ENCODE measurements at regions not wholly inside any gene's neighbourhood (a gene's known extent, or its start where the extent isn't known, plus 50 kb on each side); places are given as distances from the start of the nearest gene placed in this dataset.

- TF ChIP-seq CTCF (CRISPR knock-in tag; IDR thresholded peaks at IDR 0.05) (no peak), POLR2AphosphoS5 (IDR thresholded peaks at IDR 0.05; ENCODE audit: low read depth, low read length) (no peak), UBTF (CRISPR knock-in tag; IDR thresholded peaks at IDR 0.05) (no peak), NFRKB (IDR thresholded peaks at IDR 0.05) (no peak), SP1 (IDR thresholded peaks at IDR 0.05) (no peak), SP1 (CRISPR knock-in tag; IDR thresholded peaks at IDR 0.05) (no peak)
Observed at GRCh38 chr5:26757941-26758340, 280.4 kb downstream of the CDH9 start.
